OCI-LY7 (cell line): ENCODE measurements at regions not wholly inside any gene's neighbourhood (a gene's known extent, or its start where the extent isn't known, plus 50 kb on each side); places are given as distances from the start of the nearest gene placed in this dataset.

ENCODE experiments used
- EZH2phosphoT487 ChIP-seq: fragments of 200-600 bp; sonication (generic); IDR thresholded peaks from 2 replicates; pipeline ENCODE4 v1.6.1; 2018; ENCODE audit warnings: low read depth, borderline replicate concordance, mild to moderate bottlenecking, mixed run types, antibody characterized with exemption, low read length, moderate library complexity, mixed read lengths
- TF ChIP-seq, protein P1 (sequence below): fragments of 200-600 bp; sonication (generic); conservative IDR thresholded peaks from 2 replicates; pipeline ENCODE4 v1.5.1; 2014; ENCODE audit warnings: mild to moderate bottlenecking, antibody characterized with exemption, low read length, moderate library complexity, mixed read lengths

DNA sequence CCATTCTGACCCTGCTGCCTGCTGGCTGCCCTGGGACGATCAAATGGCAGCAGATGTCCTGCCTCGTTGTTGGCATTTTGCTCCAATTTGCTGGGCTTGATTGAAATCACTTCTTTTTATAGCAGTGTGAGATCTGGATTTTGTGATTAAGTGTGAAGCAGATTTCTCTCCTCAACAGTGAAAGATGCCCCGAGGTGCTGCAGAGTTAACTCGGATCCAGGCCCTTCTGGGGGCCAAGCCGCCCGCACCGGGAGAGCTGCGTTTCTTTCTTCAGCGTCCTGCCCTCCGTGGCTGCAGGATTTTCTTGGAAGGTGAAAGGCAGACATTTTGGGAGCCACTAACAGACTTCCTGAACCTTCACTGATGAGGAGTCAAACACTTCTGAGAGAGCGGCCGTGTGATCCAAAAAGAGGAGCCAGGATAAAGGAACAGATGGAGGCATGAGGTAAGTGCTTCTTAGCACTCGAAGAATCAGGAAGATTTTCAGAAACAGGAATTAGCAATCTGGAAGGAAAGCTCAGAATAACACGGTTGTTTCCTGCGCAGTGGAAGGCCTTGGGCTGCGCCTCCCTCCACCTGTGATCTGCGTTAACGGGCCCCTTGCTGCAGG, 139.5 kb upstream of the AFDN start:
- TF ChIP-seq, protein P1, sequence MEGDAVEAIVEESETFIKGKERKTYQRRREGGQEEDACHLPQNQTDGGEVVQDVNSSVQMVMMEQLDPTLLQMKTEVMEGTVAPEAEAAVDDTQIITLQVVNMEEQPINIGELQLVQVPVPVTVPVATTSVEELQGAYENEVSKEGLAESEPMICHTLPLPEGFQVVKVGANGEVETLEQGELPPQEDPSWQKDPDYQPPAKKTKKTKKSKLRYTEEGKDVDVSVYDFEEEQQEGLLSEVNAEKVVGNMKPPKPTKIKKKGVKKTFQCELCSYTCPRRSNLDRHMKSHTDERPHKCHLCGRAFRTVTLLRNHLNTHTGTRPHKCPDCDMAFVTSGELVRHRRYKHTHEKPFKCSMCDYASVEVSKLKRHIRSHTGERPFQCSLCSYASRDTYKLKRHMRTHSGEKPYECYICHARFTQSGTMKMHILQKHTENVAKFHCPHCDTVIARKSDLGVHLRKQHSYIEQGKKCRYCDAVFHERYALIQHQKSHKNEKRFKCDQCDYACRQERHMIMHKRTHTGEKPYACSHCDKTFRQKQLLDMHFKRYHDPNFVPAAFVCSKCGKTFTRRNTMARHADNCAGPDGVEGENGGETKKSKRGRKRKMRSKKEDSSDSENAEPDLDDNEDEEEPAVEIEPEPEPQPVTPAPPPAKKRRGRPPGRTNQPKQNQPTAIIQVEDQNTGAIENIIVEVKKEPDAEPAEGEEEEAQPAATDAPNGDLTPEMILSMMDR, result no peak
- no peak for TF ChIP-seq EZH2phosphoT487
